Hematopoietic multipotent progenitor cell treated with erythropoietin and hydrocortisone succinate and interleukin-3 and kit ligand, for 15 days (in vitro differentiated cells): ENCODE measurements at regions not wholly inside any gene's neighbourhood (a gene's known extent, or its start where the extent isn't known, plus 50 kb on each side); places are given as distances from the start of the nearest gene placed in this dataset.

ENCODE experiments used
- DNase-seq: peaks from one replicate; pipeline ENCODE4 v3.0.0-alpha.2; 2015; ENCODE audit warnings: low spot score

GRCh38 chr2:19300961-19301360 is 57.5 kb downstream of the OSR1 start:
- no peak for DNase-seq

GRCh38 chr2:19299522-19299921 is 58.9 kb downstream of the OSR1 start:
- DNase-seq: no peak

GRCh38 chr2:19299032-19299431 is 59.4 kb downstream of the OSR1 start:
- no peak for DNase-seq

GRCh38 chr2:19297716-19298115 is 60.7 kb downstream of the OSR1 start:
- DNase-seq: no peak

- no peak for DNase-seq
Observed at GRCh38 chr2:19295998-19296502, 62.4 kb downstream of the OSR1 start.

DNA sequence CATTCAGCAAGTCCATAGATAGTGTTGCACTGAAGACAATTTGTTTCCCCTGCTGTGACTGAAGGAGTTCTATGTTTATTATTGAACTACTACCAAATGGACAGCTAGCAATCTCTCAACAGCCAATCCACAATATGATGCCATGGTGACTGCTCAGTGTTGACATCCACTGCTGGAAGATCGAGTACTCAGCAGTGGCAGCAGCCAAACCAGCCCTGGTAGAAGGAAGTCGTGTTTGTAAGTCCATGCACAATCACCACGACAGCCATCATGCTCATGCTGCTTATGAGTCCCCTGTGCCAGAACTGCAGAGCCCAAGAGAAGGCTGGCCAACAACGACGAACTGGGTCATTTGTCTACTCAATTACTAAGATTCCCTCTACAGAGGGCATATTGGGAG is 66.4 kb downstream of the OSR1 start:
- DNase-seq: no peak

DNA sequence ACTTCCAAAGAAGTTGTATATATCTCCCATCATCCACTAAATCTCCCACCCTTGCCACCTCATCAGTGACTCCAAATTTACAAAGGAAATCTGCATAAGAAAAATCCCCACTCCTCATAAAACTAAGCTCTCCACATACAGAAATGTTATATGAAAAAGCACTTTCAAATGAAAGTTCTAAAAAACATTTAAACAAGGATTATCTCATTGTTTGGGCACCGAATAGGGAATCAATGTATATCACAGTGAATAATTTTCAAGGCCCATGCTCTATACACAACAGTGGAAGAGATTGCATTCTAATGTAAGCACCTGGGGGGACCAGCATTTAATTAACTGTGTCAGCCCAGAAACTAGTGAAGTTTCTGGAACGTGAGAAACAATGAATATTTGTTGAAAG is 70.1 kb downstream of the OSR1 start:
- DNase-seq: no peak

DNA sequence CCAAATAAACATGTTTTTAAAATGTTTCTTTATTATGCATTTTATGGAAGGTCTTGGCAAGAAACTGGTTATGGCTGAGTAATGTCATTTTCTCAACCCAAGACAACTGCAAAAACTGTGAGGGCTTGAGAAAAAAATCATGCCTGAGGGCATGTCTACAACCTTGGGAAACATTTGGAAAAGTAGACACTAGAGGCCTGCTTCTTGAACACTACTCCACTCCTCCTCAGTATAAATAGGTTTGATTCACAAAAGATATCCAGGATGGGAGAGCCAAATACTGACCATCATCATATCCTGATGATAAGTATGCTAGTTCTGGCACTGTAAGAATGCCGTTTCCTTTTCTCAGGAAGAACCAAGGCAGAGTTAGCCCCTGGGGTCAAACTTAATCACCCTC is 71.1 kb downstream of the OSR1 start:
- no peak for DNase-seq

GRCh38 chr2:19282305-19282704 is 76.1 kb downstream of the OSR1 start:
- no peak for DNase-seq

GRCh38 chr2:19274439-19274838 is 84.0 kb downstream of the OSR1 start:
- DNase-seq: no peak

DNA sequence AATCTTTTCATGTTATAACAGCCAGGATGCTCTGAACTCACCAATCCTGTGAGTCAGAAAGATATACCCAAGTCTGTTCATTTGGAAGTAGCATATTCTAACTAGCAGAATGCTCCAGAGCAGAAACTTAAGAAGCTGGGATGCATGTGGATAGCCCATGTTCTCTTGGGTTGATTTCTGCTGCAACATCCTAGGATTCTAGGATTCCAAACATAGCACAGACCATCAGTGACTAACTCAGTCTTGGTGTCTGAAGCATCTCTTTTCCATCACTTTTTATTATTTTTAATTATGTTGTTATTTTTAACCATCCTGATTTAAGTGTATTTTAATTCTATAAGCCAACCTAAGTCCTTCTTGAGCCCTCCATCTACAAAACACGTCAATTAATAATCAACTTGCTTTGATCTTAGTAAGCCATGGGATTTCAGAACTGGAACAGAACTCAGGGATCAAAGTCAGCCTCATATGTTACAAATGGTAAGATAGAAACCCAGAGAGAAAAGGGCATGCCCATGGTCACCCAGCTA is 85.4 kb downstream of the OSR1 start:
- DNase-seq: no peak

GRCh38 chr2:19272039-19272438 is 86.4 kb downstream of the OSR1 start:
- no peak for DNase-seq

DNA sequence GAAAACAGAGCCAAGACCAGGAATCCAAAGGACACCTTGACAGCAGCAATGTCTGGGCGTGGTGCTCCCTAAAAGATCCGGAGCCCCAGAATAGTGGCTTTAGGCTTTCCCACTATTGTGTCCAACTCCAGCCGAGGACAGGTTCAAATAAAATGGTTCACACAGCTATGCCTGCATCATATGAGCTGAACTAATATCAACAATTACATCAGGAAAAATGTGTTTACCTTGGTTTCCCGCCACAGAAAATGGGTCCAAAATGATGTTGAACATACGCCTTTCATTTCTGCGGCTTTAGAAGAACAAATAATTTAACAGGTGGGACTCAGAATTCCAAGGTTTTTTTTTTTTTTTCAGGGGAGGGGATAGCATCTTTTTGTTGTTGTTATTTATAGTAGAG is 93.6 kb downstream of the OSR1 start:
- DNase-seq: no peak

- no peak for DNase-seq
Observed at GRCh38 chr2:19262150-19262549, 96.3 kb downstream of the OSR1 start.

GRCh38 chr2:19261061-19261460 is 97.4 kb downstream of the OSR1 start:
- DNase-seq: no peak

- DNase-seq: no peak
Observed at GRCh38 chr2:19256121-19256601, 102.3 kb downstream of the OSR1 start.

- no peak for DNase-seq
Observed at GRCh38 chr2:19255481-19255880, 102.9 kb downstream of the OSR1 start.

GRCh38 chr2:19251554-19251953 is 106.9 kb downstream of the OSR1 start:
- DNase-seq: no peak

DNA sequence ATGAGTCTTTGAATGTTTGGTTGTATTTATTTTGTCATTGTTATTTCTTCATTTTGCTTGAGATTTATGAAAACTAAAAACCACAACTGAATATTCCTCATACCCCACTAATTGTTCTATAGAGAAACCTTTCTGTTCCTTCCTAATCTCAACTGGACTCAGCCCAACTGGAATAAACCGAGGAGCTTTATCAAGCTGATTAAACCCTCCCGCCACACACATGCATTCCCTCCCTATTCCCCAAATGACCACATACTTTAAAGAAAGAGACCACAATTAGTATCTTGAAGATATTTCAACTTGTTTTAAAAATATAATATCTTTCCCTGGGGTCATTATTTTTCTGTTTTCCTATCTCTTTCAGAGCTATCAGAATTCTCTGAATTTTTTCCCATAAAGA is 107.5 kb downstream of the OSR1 start:
- no peak for DNase-seq

DNA sequence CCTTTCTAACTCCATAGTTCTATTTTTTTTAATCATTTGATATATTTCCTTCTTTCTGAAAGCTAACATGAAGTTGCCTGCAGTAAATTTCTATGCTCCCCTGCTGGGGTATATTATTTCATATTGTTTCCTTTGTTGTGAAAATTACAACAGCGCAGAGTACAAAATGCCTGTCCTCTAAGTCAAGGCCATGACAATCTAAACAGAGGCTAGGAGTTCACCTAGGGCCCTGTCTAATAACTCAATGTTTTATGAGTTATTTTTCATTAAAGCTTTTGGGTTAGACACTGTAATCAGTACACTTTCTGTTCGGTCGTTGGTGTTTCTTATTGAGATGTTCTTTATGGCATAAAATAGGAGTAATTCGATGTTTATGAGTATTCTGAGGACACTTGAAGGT is 111.2 kb downstream of the OSR1 start:
- no peak for DNase-seq

DNA sequence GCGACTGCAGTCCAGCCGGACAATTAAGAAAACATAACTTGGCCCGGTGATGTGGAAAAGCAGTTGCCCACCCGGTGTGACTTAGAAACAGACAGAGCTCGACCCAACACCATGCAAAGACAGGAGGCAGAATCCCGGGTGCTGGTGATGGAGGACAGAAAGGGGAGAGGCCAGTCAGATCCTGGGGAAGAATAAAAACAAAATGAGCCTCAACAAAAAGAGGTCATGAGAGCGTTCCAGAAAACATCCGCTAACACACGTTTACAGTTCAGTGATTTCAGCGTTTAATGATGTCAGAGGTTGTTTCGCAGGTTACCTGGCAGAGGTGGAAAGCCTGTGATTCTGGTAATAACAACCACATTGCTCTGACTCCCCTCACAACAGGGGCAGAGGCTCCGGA is 111.9 kb downstream of the OSR1 start:
- DNase-seq: no peak

- DNase-seq: no peak
Observed at GRCh38 chr2:19244460-19245363, 113.7 kb downstream of the OSR1 start.

DNA sequence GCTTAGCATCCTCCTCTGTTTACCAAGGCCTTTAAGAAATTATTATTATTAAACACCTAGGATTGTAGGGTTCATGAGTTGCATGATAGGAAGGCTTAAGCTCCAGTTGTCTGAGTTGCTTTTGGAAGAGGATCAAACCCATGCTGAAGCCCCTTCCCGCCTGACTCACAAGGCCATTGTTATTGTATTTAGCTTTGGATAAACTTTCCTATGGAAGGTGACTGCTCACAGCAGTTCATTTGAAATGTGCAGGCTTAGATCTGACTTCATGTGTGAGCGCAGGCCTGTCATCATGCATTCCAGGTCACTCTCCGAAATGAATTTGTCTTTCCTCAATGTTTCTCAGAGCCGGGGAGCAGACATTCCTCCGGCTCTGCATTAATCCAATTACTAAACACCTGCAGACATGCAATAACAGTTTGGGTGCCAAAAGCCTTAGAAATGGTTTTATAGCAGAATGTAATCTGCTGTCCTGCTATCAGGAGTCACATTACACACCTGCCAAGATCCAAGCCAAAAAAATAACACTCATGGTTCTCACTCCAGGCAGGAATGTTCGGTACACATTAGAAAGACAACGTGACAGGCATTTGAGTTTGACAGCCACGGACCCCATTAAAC is 119.9 kb downstream of the OSR1 start:
- DNase-seq: no peak
